DMS 273 (cell line): ENCODE measurements at regions not wholly inside any gene's neighbourhood (a gene's known extent, or its start where the extent isn't known, plus 50 kb on each side); places are given as distances from the start of the nearest gene placed in this dataset.
"Not testable (repeated sequence)": the region's sequence is repeated elsewhere in the genome, so short reads cannot be mapped to it uniquely, and the experiment has no call there.

Source experiments
- DNase-seq: peaks from one replicate; lab custom pipeline; 2025; ENCODE audit not compliant: unreplicated experiment; lab: John Stamatoyannopoulos, UW

GRCh38 chr5:100066020-100066419 is 469.2 kb upstream of the FAM174A start:
- not testable (repeated sequence) for DNase-seq

- no peak for DNase-seq
Measured at GRCh38 chr5:100043475-100043874, 491.7 kb upstream of the FAM174A start.

- DNase-seq = peak; percentile 47
Measured at GRCh38 chr5:100026606-100027005, 508.6 kb upstream of the FAM174A start.

GRCh38 chr5:100023536-100023935 is 511.6 kb upstream of the FAM174A start:
- no peak for DNase-seq

- DNase-seq = no peak
Measured at GRCh38 chr5:100017520-100018262, 517.5 kb upstream of the FAM174A start.

- DNase-seq = not testable (repeated sequence)
Measured at GRCh38 chr5:100013305-100013704, 521.9 kb upstream of the FAM174A start.

GRCh38 chr5:100011160-100011559 is 524.0 kb upstream of the FAM174A start:
- DNase-seq = not testable (repeated sequence)

GRCh38 chr5:100004969-100005368 is 530.2 kb upstream of the FAM174A start:
- no peak for DNase-seq

- DNase-seq = no peak
Measured at GRCh38 chr5:99998319-99998718, 536.9 kb upstream of the FAM174A start.

- no peak for DNase-seq
Measured at GRCh38 chr5:99995407-99995806, 539.8 kb upstream of the FAM174A start.

GRCh38 chr5:99973779-99974178 is 561.4 kb upstream of the FAM174A start:
- no peak for DNase-seq

GRCh38 chr5:99955962-99956361 is 579.2 kb upstream of the FAM174A start:
- no peak for DNase-seq

- DNase-seq = no peak
Measured at GRCh38 chr5:99955006-99955405, 580.2 kb upstream of the FAM174A start.

- no peak for DNase-seq
Measured at GRCh38 chr5:99949969-99950524, 585.1 kb upstream of the FAM174A start.

- no peak for DNase-seq
Measured at GRCh38 chr5:99949361-99949760, 585.8 kb upstream of the FAM174A start.

- no peak for DNase-seq
Measured at GRCh38 chr5:99948850-99949249, 586.3 kb upstream of the FAM174A start.

GRCh38 chr5:99945478-99946442 is 589.4 kb upstream of the FAM174A start:
- DNase-seq = no peak

GRCh38 chr5:99940540-99940939 is 594.6 kb upstream of the FAM174A start:
- no peak for DNase-seq

- no peak for DNase-seq
Measured at GRCh38 chr5:99936911-99937310, 598.3 kb upstream of the FAM174A start.

GRCh38 chr5:99929806-99930135 is 605.4 kb upstream of the FAM174A start:
- no peak for DNase-seq

- no peak for DNase-seq
Measured at GRCh38 chr5:99929067-99929805, 605.9 kb upstream of the FAM174A start.
